H1 (cell line): ENCODE measurements at regions not wholly inside any gene's neighbourhood (a gene's known extent, or its start where the extent isn't known, plus 50 kb on each side); places are given as distances from the start of the nearest gene placed in this dataset.

Source experiments
- CTCF ChIA-PET: fragments of 300-600 bp; sonication (Branson Sonifier 250); formaldehyde crosslinking; loops from one replicate; lab custom pipeline; 2021; ENCODE audit not compliant: partially characterized antibody; lab: Charles Lee
- POLR2A ChIA-PET: fragments of 300-600 bp; sonication (Branson Sonifier 250); formaldehyde crosslinking; loops from one replicate; lab custom pipeline; 2021; ENCODE audit warnings: inconsistent platforms; ENCODE audit not compliant: partially characterized antibody; lab: Charles Lee
- DNase-seq, 2 experiments: peaks; one replicate each; pipeline versions ENCODE4 v3.0.0 to v3.0.0-alpha.2; 2010 to 2022; ENCODE audit warnings: low spot score in 2 of 2, low read depth in 1 of 2, mixed read lengths in 1 of 2
- FAIRE-seq: peaks from 2 replicates; lab custom pipeline; 2011; peaks lifted over from hg19 to GRCh38; lab: Jason Lieb, UNC
- H2AFZ ChIP-seq: 2 replicates; pipeline ENCODE4 v1.8.1; 2012; ENCODE audit warnings: low read length, inconsistent platforms
- H2AK5ac ChIP-seq: 2 replicates; pipeline ENCODE4 v1.6.1; 2013; ENCODE audit warnings: low read depth, low read length
- H2BK120ac ChIP-seq: replicated peaks from 2 replicates; pipeline ENCODE3; 2013; ENCODE audit warnings: low read depth, low read length, inconsistent platforms
- H2BK12ac ChIP-seq: 2 replicates; pipeline ENCODE4 v1.6.1; 2013; ENCODE audit warnings: low read depth, low read length
- H2BK15ac ChIP-seq: 2 replicates; pipeline ENCODE4 v1.6.1; 2013; ENCODE audit warnings: low read length
- H2BK20ac ChIP-seq: 2 replicates; pipeline ENCODE4 v1.6.1; 2013; ENCODE audit warnings: low read length
- H2BK5ac ChIP-seq: 2 replicates; pipeline ENCODE4 v1.6.1; 2013; ENCODE audit warnings: low read depth, low read length
- H3K14ac ChIP-seq: 2 replicates; pipeline ENCODE4 v1.6.1; 2013; ENCODE audit warnings: inconsistent platforms; ENCODE audit not compliant: insufficient read length
- H3K18ac ChIP-seq: 2 replicates; pipeline ENCODE4 v1.6.1; 2013; ENCODE audit warnings: low read length; ENCODE audit errors: extremely low read depth
- H3K23ac ChIP-seq: 2 replicates; pipeline ENCODE4 v1.6.1; 2013; ENCODE audit warnings: inconsistent platforms; ENCODE audit not compliant: insufficient read length
- H3K23me2 ChIP-seq: 2 replicates; pipeline ENCODE4 v1.6.1; 2013; ENCODE audit warnings: low read depth, low read length
- H3K27ac ChIP-seq: 2 replicates; pipeline ENCODE4 v1.6.1; 2011; ENCODE audit warnings: low read depth, low read length, inconsistent platforms
- H3K27me3 ChIP-seq, 4 experiments: replicated peaks in 1 of 4; 1 replicate in 1 of 4; 2 replicates in 3 of 4; pipeline versions ENCODE4 v1.6.1 to v1.8.1; 2011 to 2013; ENCODE audit warnings: low read length in 3 of 4, mild to moderate bottlenecking in 3 of 4, inconsistent platforms in 2 of 4, mixed read lengths in 2 of 4, moderate library complexity in 1 of 4; ENCODE audit not compliant: control insufficient read depth in 3 of 4, insufficient read depth in 3 of 4; ENCODE audit errors: extremely low read depth in 1 of 4
- H3K36me3 ChIP-seq, 4 experiments: 2 replicates each; pipeline versions ENCODE4 v1.6.1 to v1.8.1; 2011 to 2013; ENCODE audit warnings: mild to moderate bottlenecking in 4 of 4, low read length in 3 of 4, moderate library complexity in 2 of 4, control low read depth in 1 of 4, inconsistent platforms in 1 of 4; ENCODE audit not compliant: insufficient read depth in 4 of 4, control insufficient read depth in 2 of 4
- H3K4ac ChIP-seq: replicated peaks from 2 replicates; pipeline ENCODE3; 2013; ENCODE audit warnings: low read length, low read depth, mixed read lengths, inconsistent platforms; ENCODE audit not compliant: insufficient read length
- H3K4me1 ChIP-seq, 4 experiments: replicated peaks in 1 of 4; 1 replicate in 1 of 4; 2 replicates in 3 of 4; pipeline versions ENCODE4 v1.6.1 to v1.8.1; 2011 to 2013; ENCODE audit warnings: low read length in 3 of 4, inconsistent platforms in 2 of 4, mixed read lengths in 1 of 4; ENCODE audit not compliant: insufficient read depth in 4 of 4, control insufficient read depth in 3 of 4
- H3K4me2 ChIP-seq, 2 experiments: 2 replicates each; pipeline versions ENCODE4 v1.6.1 to v1.8.1; 2011 to 2013; ENCODE audit warnings: low read depth in 2 of 2, low read length in 2 of 2, control low read depth in 1 of 2, inconsistent platforms in 1 of 2, mild to moderate bottlenecking in 1 of 2; ENCODE audit not compliant: insufficient read depth in 1 of 2
- H3K4me3 ChIP-seq, 4 experiments: fragments of 200-600, 300-600 bp in 1 of 4; sonication (generic), shearing (Covaris generic), sonication (Bioruptor Twin) in 1 of 4; 2 replicates each; pipeline versions ENCODE4 v1.5.1 to v1.8.1; 2011 to 2016; ENCODE audit warnings: low read length in 4 of 4, low read depth in 3 of 4, control low read depth in 2 of 4, inconsistent platforms in 2 of 4, mild to moderate bottlenecking in 2 of 4, mixed read lengths in 1 of 4, moderate library complexity in 1 of 4; ENCODE audit not compliant: insufficient read depth in 2 of 4; ENCODE audit errors: extremely low read depth in 1 of 4
- H3K56ac ChIP-seq: replicated peaks from 2 replicates; pipeline ENCODE3; 2013; ENCODE audit warnings: low read depth, mild to moderate bottlenecking, mixed read lengths, low read length, inconsistent platforms; ENCODE audit not compliant: insufficient read length
- H3K79me1 ChIP-seq: 2 replicates; pipeline ENCODE4 v1.6.1; 2013; ENCODE audit warnings: low read depth, low read length, control low read depth
- H3K79me2 ChIP-seq, 2 experiments: 2 replicates each; pipeline versions ENCODE4 v1.6.1 to v1.8.1; 2012 to 2013; ENCODE audit warnings: low read length in 2 of 2, mild to moderate bottlenecking in 2 of 2, inconsistent platforms in 1 of 2; ENCODE audit not compliant: insufficient read depth in 2 of 2, control insufficient read depth in 1 of 2
- H3K9ac ChIP-seq, 4 experiments: replicated peaks in 1 of 4; 1 replicate in 1 of 4; 2 replicates in 3 of 4; pipeline versions ENCODE4 v1.6.1 to v1.8.1; 2011 to 2013; ENCODE audit warnings: low read depth in 3 of 4, low read length in 3 of 4, control low read depth in 2 of 4, mild to moderate bottlenecking in 2 of 4, moderate library complexity in 2 of 4, inconsistent platforms in 1 of 4; ENCODE audit errors: extremely low read depth in 1 of 4
- H3K9me3 ChIP-seq, 2 experiments: 2 replicates each; pipeline versions ENCODE4 v1.6.1 to v1.8.1; 2012 to 2013; ENCODE audit warnings: mild to moderate bottlenecking in 2 of 2, moderate library complexity in 2 of 2, control low read depth in 1 of 2, inconsistent platforms in 1 of 2, low read depth in 1 of 2, low read length in 1 of 2, mixed read lengths in 1 of 2; ENCODE audit not compliant: insufficient read depth in 2 of 2
- H4K20me1 ChIP-seq, 2 experiments: replicated peaks in 1 of 2; 2 replicates each; pipeline versions ENCODE3 to v1.8.1; 2011 to 2013; ENCODE audit warnings: inconsistent platforms in 2 of 2, low read length in 2 of 2, mild to moderate bottlenecking in 1 of 2; ENCODE audit not compliant: insufficient read depth in 2 of 2, control insufficient read depth in 1 of 2
- H4K5ac ChIP-seq: 2 replicates; pipeline ENCODE4 v1.6.1; 2013; ENCODE audit warnings: low read length, low read depth, mixed read lengths, inconsistent platforms; ENCODE audit not compliant: insufficient read length
- H4K8ac ChIP-seq: 2 replicates; pipeline ENCODE4 v1.8.0; 2013; ENCODE audit warnings: mild to moderate bottlenecking, moderate library complexity, low read length, inconsistent platforms; ENCODE audit not compliant: insufficient read depth; ENCODE audit errors: extremely low read depth
- H4K91ac ChIP-seq: replicated peaks from 2 replicates; pipeline ENCODE3; 2013; ENCODE audit warnings: low read length, mixed read lengths, inconsistent platforms; ENCODE audit not compliant: insufficient read length
- E2F6 ChIP-seq: IDR thresholded peaks from 2 replicates; pipeline ENCODE4 v1.6.1; 2012; ENCODE audit warnings: inconsistent platforms
- NANOG ChIP-seq: IDR thresholded peaks from 2 replicates; pipeline ENCODE4 v1.6.1; 2011; ENCODE audit warnings: low read length, low read depth, mild to moderate bottlenecking, inconsistent platforms; ENCODE audit not compliant: insufficient read depth, poor library complexity, severe bottlenecking
- SIX5 ChIP-seq: IDR thresholded peaks from 2 replicates; pipeline ENCODE4 v1.6.1; 2011; ENCODE audit warnings: mild to moderate bottlenecking, low read depth, low read length
- WGBS, 2 experiments: shearing (Covaris generic) in 1 of 2; methylation state at CpG; one replicate each; pipeline versions ENCODE4 v1.1.6 to v1.1.7; 2013 to 2015; ENCODE audit warnings: low lambda C conversion rate in 2 of 2, mixed read lengths in 2 of 2, inconsistent platforms in 1 of 2, low coverage in 1 of 2, missing lambda C conversion rate in 1 of 2; ENCODE audit not compliant: insufficient replicate concordance in 2 of 2, insufficient coverage in 1 of 2, insufficient read length in 1 of 2; ENCODE audit errors: extremely low coverage in 1 of 2, missing lambda C conversion rate in 1 of 2; 5-methylcytosine and 5-hydroxymethylcytosine counted together

- Histone ChIP-seq H2BK15ac (no peak overlapping the region), H3K36me3 (no peaks in the 10 kb centered on the region), H2BK12ac (no peak overlapping the region), H3K23ac (no peak overlapping the region), H4K20me1 (no peaks in the 10 kb centered on the region), H2AFZ (no peak overlapping the region), H3K79me1 (no peaks in the 10 kb centered on the region), H3K23me2 (no peaks in the 10 kb centered on the region), H3K14ac (no peak overlapping the region), H2AK5ac (no peak overlapping the region), H2BK20ac (no peak overlapping the region), H3K4me2 (no peak overlapping the region), H2BK5ac (no peak overlapping the region), H3K27ac (no peak overlapping the region), H3K9me3 (peaks cover 54 to 64% of the 10 kb centered on the region in 2 experiments), H3K4me3 (no peak overlapping the region), H4K5ac (no peak overlapping the region), H3K79me2 (no peaks in the 10 kb centered on the region), H4K8ac (no peak overlapping the region), H2BK120ac (no peak overlapping the region), H4K91ac (no peak overlapping the region), H3K18ac (no peak overlapping the region), H3K4ac (no peak overlapping the region), H3K27me3 (no peaks in the 10 kb centered on the region), H3K4me1 (no peaks in the 10 kb centered on the region), H3K9ac (no peak overlapping the region), H3K56ac (no peak overlapping the region)
- WGBS, 2 experiments = 70% methylated on average over 6 of the region's 7 CpGs; no CpG with 5 or more reads in 1 of the 2 experiments
- DNase-seq (no peak), FAIRE-seq (no peak)
- TF ChIP-seq NANOG (no peak), SIX5 (no peak), E2F6 (no peak)
- POLR2A ChIA-PET = no interaction called here
- CTCF ChIA-PET = no interaction called here
Observed at GRCh38 chr17:22470411-22471175, 778.3 kb downstream of the KCNJ18 start.
